ENCODE measurements at regions not wholly inside any gene's neighbourhood (a gene's known extent, or its start where the extent isn't known, plus 50 kb on each side); places are given as distances from the start of the nearest gene placed in this dataset.

DNA sequence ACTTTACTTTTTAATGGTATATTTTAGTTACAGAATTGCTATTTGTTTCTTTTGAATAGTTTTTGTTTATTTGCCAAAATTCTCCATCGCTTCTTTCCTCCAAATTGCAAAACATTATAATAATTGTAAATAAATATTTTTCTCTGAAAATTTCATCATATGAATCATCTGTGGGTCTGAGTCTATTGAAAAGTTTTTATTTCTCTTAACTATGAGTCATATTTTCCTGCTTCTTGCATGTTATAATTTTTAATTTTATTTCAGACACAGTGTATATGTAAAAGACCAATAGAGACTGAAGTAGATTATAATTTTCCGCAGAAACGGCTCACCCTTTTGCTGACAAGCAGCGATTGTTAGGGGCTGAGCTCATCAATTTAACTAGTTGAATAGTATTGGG lies 279.1 kb upstream of the IL12B start:
- TF ChIP-seq POLR2A (IDR thresholded peaks at IDR 0.05), result no peak
- TF ChIP-seq, protein P1, sequence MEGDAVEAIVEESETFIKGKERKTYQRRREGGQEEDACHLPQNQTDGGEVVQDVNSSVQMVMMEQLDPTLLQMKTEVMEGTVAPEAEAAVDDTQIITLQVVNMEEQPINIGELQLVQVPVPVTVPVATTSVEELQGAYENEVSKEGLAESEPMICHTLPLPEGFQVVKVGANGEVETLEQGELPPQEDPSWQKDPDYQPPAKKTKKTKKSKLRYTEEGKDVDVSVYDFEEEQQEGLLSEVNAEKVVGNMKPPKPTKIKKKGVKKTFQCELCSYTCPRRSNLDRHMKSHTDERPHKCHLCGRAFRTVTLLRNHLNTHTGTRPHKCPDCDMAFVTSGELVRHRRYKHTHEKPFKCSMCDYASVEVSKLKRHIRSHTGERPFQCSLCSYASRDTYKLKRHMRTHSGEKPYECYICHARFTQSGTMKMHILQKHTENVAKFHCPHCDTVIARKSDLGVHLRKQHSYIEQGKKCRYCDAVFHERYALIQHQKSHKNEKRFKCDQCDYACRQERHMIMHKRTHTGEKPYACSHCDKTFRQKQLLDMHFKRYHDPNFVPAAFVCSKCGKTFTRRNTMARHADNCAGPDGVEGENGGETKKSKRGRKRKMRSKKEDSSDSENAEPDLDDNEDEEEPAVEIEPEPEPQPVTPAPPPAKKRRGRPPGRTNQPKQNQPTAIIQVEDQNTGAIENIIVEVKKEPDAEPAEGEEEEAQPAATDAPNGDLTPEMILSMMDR (IDR thresholded peaks at IDR 0.05), result no peak
